ENCODE measurements at regions not wholly inside any gene's neighbourhood (a gene's known extent, or its start where the extent isn't known, plus 50 kb on each side); places are given as distances from the start of the nearest gene placed in this dataset.

GRCh38 chr2:76316691-76317090, 606.0 kb upstream of the GCFC2 start:
- TF ChIP-seq CTCF (IDR thresholded peaks at IDR 0.05), result no peak
- H3K27ac ChIP-seq (ENCODE audit: low read depth in 1 of 2, low read length in 2 of 2), result no peak overlapping the region
- H3K27ac Mint-ChIP-seq, result no peak overlapping the region

GRCh38 chr2:76314271-76315020, 603.7 kb upstream of the GCFC2 start:
- Histone ChIP-seq H3K27me3 (ENCODE audit: control insufficient read depth in 2 of 2, insufficient read depth in 2 of 2, low read length in 2 of 2) (no peaks in the 10 kb centered on the region), H3K4me2 (replicated peaks; ENCODE audit: extremely low read depth, low read length, poor library complexity, severe bottlenecking) (no peak overlapping the region), H3K36me3 (replicated peaks in 1 of 2; ENCODE audit: control insufficient read depth in 1 of 2, insufficient read depth in 2 of 2, low read length in 2 of 2) (no peaks in the 10 kb centered on the region), H3K79me2 (ENCODE audit: insufficient read depth, low read length) (no peaks in the 10 kb centered on the region), H3K9ac (ENCODE audit: insufficient read depth, low read length, poor library complexity, severe bottlenecking) (no peak overlapping the region), H2AFZ (ENCODE audit: insufficient read depth, low read depth, low read length, poor library complexity, severe bottlenecking) (no peak overlapping the region), H3K4me1 (ENCODE audit: control insufficient read depth in 1 of 2, insufficient read depth in 2 of 2, low read length in 2 of 2) (no peaks in the 10 kb centered on the region), H3K27ac (ENCODE audit: low read depth in 1 of 2, low read length in 2 of 2) (no peak overlapping the region), H3K9me3 (replicated peaks in 1 of 2; ENCODE audit: control insufficient read depth in 1 of 2, insufficient read depth in 1 of 2, low read length in 2 of 2) (no peaks in the 10 kb centered on the region), H3K4me3 (replicated peaks in 1 of 3; ENCODE audit: low read depth in 2 of 3, low read length in 3 of 3) (no peak overlapping the region), H4K20me1 (ENCODE audit: insufficient read depth, low read length) (no peaks in the 10 kb centered on the region)
- Mint-ChIP-seq H3K27ac (no peak overlapping the region), H3K9me3 (peaks cover 0 to 11% (median 0%) of the 10 kb centered on the region in 7 donors), H3K4me1 (no peaks in the 10 kb centered on the region), H3K27me3 (ENCODE audit: low read depth in 3 of 3) (no peaks in the 10 kb centered on the region), H3K4me3 (no peak overlapping the region), H3K36me3 (no peaks in the 10 kb centered on the region)
- no CpG with 5 or more reads among the region's 3 CpGs for WGBS (ENCODE audit: insufficient coverage)
- TF ChIP-seq CTCF (IDR thresholded peaks at IDR 0.05), result no peak
- no peak for DNase-seq
- intact Hi-C loops (cut with micrococcal nuclease), result no loop called here

More at GRCh38 chr2:76316691-76317090, 606.0 kb upstream of the GCFC2 start:
- Histone ChIP-seq H3K79me2 (ENCODE audit: insufficient read depth, low read length) (no peaks in the 10 kb centered on the region), H3K4me3 (replicated peaks in 1 of 3; ENCODE audit: low read depth in 2 of 3, low read length in 3 of 3) (no peak overlapping the region), H2AFZ (ENCODE audit: insufficient read depth, low read depth, low read length, poor library complexity, severe bottlenecking) (no peak overlapping the region), H3K9me3 (replicated peaks in 1 of 2; ENCODE audit: control insufficient read depth in 1 of 2, insufficient read depth in 1 of 2, low read length in 2 of 2) (no peaks in the 10 kb centered on the region), H4K20me1 (ENCODE audit: insufficient read depth, low read length) (no peaks in the 10 kb centered on the region), H3K4me2 (replicated peaks; ENCODE audit: extremely low read depth, low read length, poor library complexity, severe bottlenecking) (no peak overlapping the region), H3K36me3 (replicated peaks in 1 of 2; ENCODE audit: control insufficient read depth in 1 of 2, insufficient read depth in 2 of 2, low read length in 2 of 2) (no peaks in the 10 kb centered on the region), H3K9ac (ENCODE audit: insufficient read depth, low read length, poor library complexity, severe bottlenecking) (no peak overlapping the region), H3K4me1 (ENCODE audit: control insufficient read depth in 1 of 2, insufficient read depth in 2 of 2, low read length in 2 of 2) (no peaks in the 10 kb centered on the region), H3K27me3 (ENCODE audit: control insufficient read depth in 2 of 2, insufficient read depth in 2 of 2, low read length in 2 of 2) (no peaks in the 10 kb centered on the region)
- Mint-ChIP-seq H3K36me3 (no peaks in the 10 kb centered on the region), H3K27me3 (ENCODE audit: low read depth in 3 of 3) (no peaks in the 10 kb centered on the region), H3K4me1 (no peaks in the 10 kb centered on the region), H3K4me3 (no peak overlapping the region), H3K9me3 (peaks cover 0 to 11% (median 0%) of the 10 kb centered on the region in 7 donors)
- 91% methylated on average over 4 of the region's 6 CpGs for WGBS (ENCODE audit: insufficient coverage)
- intact Hi-C loops (cut with micrococcal nuclease), result no loop called here
- DNase-seq, result no peak
